HEK293 (cell line): ENCODE measurements at regions not wholly inside any gene's neighbourhood (a gene's known extent, or its start where the extent isn't known, plus 50 kb on each side); places are given as distances from the start of the nearest gene placed in this dataset.

Source experiments
- CTCF ChIA-PET: fragments of 350-600 bp; formaldehyde crosslinking; extraction: SDS; loops from one replicate; lab custom pipeline; 2021; ENCODE audit warnings: antibody characterized with exemption; lab: Yijun Ruan, JAX
- POLR2A ChIA-PET: fragments of 300-600 bp; formaldehyde crosslinking; extraction: SDS; loops from one replicate; lab custom pipeline; 2020; ENCODE audit warnings: antibody characterized with exemption, inconsistent platforms; lab: Yijun Ruan, JAX
- H3K27ac ChIP-seq: fragments of 200-500 bp; sonication (Bioruptor generic); 2 replicates; pipeline ENCODE4 v1.5.1; 2014; ENCODE audit warnings: low read depth, low read length, control low read depth, inconsistent platforms; ENCODE audit errors: extremely low read depth
- H3K36me3 ChIP-seq, 2 experiments: fragments of 200-500 bp in 1 of 2; sonication (Bioruptor generic) in 1 of 2; 1 replicate in 1 of 2; 2 replicates in 1 of 2; pipeline ENCODE4 v1.5.1; 2014 to 2017; ENCODE audit warnings: inconsistent platforms in 2 of 2, low read length in 2 of 2; ENCODE audit not compliant: control insufficient read depth in 2 of 2, insufficient read depth in 1 of 2
- H3K4me1 ChIP-seq: fragments of 200-500 bp; sonication (Bioruptor generic); 2 replicates; pipeline ENCODE4 v1.5.1; 2014; ENCODE audit warnings: mild to moderate bottlenecking, low read length, inconsistent platforms; ENCODE audit not compliant: control insufficient read depth, insufficient read depth
- H3K4me3 ChIP-seq: 2 replicates; pipeline ENCODE4 v1.5.1; 2011; ENCODE audit warnings: low read depth, mild to moderate bottlenecking, control low read depth, low read length, moderate library complexity
- H3K9me3 ChIP-seq: fragments of 200-500 bp; sonication (Bioruptor generic); 2 replicates; pipeline ENCODE4 v1.5.1; 2014; ENCODE audit warnings: low read depth, low read length, inconsistent platforms; ENCODE audit not compliant: control insufficient read depth, insufficient read depth
- AEBP2 ChIP-seq: fragments of 450-650 bp; formaldehyde crosslinking; IDR thresholded peaks from 2 replicates; pipeline ENCODE4 v1.5.1; 2016; ENCODE audit warnings: missing biosample characterization, missing genetic modification characterization, borderline replicate concordance
- BCL6B ChIP-seq: fragments of 450-650 bp; formaldehyde crosslinking; IDR thresholded peaks from 2 replicates; pipeline ENCODE4 v1.5.1; 2017; ENCODE audit warnings: missing biosample characterization, missing genetic modification characterization
- GLI2 ChIP-seq: fragments of 450-650 bp; formaldehyde crosslinking; IDR thresholded peaks from 2 replicates; pipeline ENCODE4; 2017; ENCODE audit warnings: missing biosample characterization, missing genetic modification characterization, low read depth, borderline replicate concordance
- MYNN ChIP-seq: fragments of 450-650 bp; formaldehyde crosslinking; IDR thresholded peaks from 2 replicates; pipeline ENCODE4 v1.5.1; 2016; ENCODE audit warnings: missing biosample characterization, missing genetic modification characterization, borderline replicate concordance
- PRDM4 ChIP-seq: fragments of 450-650 bp; formaldehyde crosslinking; IDR thresholded peaks from 2 replicates; pipeline ENCODE4 v1.5.1; 2017; ENCODE audit warnings: missing biosample characterization, missing genetic modification characterization
- SP2 ChIP-seq: fragments of 450-650 bp; formaldehyde crosslinking; IDR thresholded peaks from 2 replicates; pipeline ENCODE4 v1.5.1; 2016; ENCODE audit warnings: missing biosample characterization, missing genetic modification characterization
- SP7 ChIP-seq: fragments of 450-650 bp; formaldehyde crosslinking; IDR thresholded peaks from 2 replicates; pipeline ENCODE4 v1.5.1; 2016; ENCODE audit warnings: missing biosample characterization, missing genetic modification characterization
- TCF7L2 ChIP-seq: IDR thresholded peaks from 2 replicates; pipeline ENCODE4 v1.6.1; 2011; ENCODE audit warnings: low read depth, mild to moderate bottlenecking, inconsistent platforms, low read length, moderate library complexity, borderline replicate concordance
- YY2 ChIP-seq: fragments of 450-650 bp; formaldehyde crosslinking; IDR thresholded peaks from 2 replicates; pipeline ENCODE4 v1.5.1; 2016; ENCODE audit warnings: missing biosample characterization, missing genetic modification characterization
- ZFP69B ChIP-seq: fragments of 450-650 bp; formaldehyde crosslinking; IDR thresholded peaks from 2 replicates; pipeline ENCODE4 v1.5.1; 2016; ENCODE audit warnings: missing biosample characterization, missing genetic modification characterization
- ZNF146 ChIP-seq: fragments of 450-650 bp; formaldehyde crosslinking; IDR thresholded peaks from 2 replicates; pipeline ENCODE4 v1.5.1; 2016; ENCODE audit warnings: missing biosample characterization, missing genetic modification characterization
- ZNF148 ChIP-seq: fragments of 450-650 bp; formaldehyde crosslinking; IDR thresholded peaks from 2 replicates; pipeline ENCODE4 v1.5.0; 2017; ENCODE audit warnings: missing biosample characterization, missing genetic modification characterization, borderline replicate concordance
- ZNF174 ChIP-seq: fragments of 450-650 bp; formaldehyde crosslinking; IDR thresholded peaks from 2 replicates; pipeline ENCODE4 v1.5.0; 2017; ENCODE audit warnings: missing biosample characterization, mild to moderate bottlenecking, missing genetic modification characterization
- ZNF239 ChIP-seq: fragments of 450-650 bp; formaldehyde crosslinking; IDR thresholded peaks from 2 replicates; pipeline ENCODE4 v1.5.1; 2016; ENCODE audit warnings: missing biosample characterization, missing genetic modification characterization
- ZNF404 ChIP-seq: fragments of 450-650 bp; formaldehyde crosslinking; IDR thresholded peaks from 2 replicates; pipeline ENCODE4 v1.5.1; 2017; ENCODE audit warnings: missing biosample characterization, missing genetic modification characterization
- ZNF549 ChIP-seq: fragments of 450-650 bp; IDR thresholded peaks from 2 replicates; pipeline ENCODE4 v1.5.1; 2018; ENCODE audit warnings: missing biosample characterization, missing genetic modification characterization, mild to moderate bottlenecking, inconsistent platforms, moderate library complexity
- ZNF639 ChIP-seq: fragments of 450-650 bp; formaldehyde crosslinking; IDR thresholded peaks from 2 replicates; pipeline ENCODE4 v1.5.1; 2016; ENCODE audit warnings: missing biosample characterization, missing genetic modification characterization
- ZNF658 ChIP-seq: fragments of 450-650 bp; formaldehyde crosslinking; IDR thresholded peaks from 2 replicates; pipeline ENCODE4; 2016; ENCODE audit warnings: missing biosample characterization, missing genetic modification characterization
- ZNF664 ChIP-seq: fragments of 450-650 bp; formaldehyde crosslinking; IDR thresholded peaks from 2 replicates; pipeline ENCODE4 v1.5.1; 2016; ENCODE audit warnings: missing biosample characterization, missing genetic modification characterization
- ZNF692 ChIP-seq: fragments of 450-650 bp; formaldehyde crosslinking; IDR thresholded peaks from 2 replicates; pipeline ENCODE4 v1.5.1; 2016; ENCODE audit warnings: missing biosample characterization, missing genetic modification characterization
- ZNF704 ChIP-seq: fragments of 450-650 bp; formaldehyde crosslinking; IDR thresholded peaks from 2 replicates; pipeline ENCODE4 v1.5.1; 2016; ENCODE audit warnings: missing biosample characterization, missing genetic modification characterization
- ZNF792 ChIP-seq: fragments of 450-650 bp; formaldehyde crosslinking; IDR thresholded peaks from 2 replicates; pipeline ENCODE4 v1.5.1; 2016; ENCODE audit warnings: missing biosample characterization, missing genetic modification characterization
- ZNF830 ChIP-seq: fragments of 450-650 bp; IDR thresholded peaks from 2 replicates; pipeline ENCODE4 v1.5.0; 2018; ENCODE audit warnings: missing biosample characterization, missing genetic modification characterization, low read depth, mild to moderate bottlenecking, moderate library complexity

GRCh38 chr1:168825820-168826219 is 96.8 kb upstream of the DPT start (continued):
- TF ChIP-seq ZNF404 (tag by site-specific recombination) (no peak), ZNF549 (tag by site-specific recombination) (no peak), SP2 (no peak), ZNF704 (tag by site-specific recombination) (no peak), PRDM4 (tag by site-specific recombination) (no peak)

GRCh38 chr1:168826269-168826668 is 97.3 kb upstream of the DPT start:
- Histone ChIP-seq H3K36me3 (no peaks in the 10 kb centered on the region), H3K4me1 (no peaks in the 10 kb centered on the region), H3K27ac (no peak overlapping the region), H3K4me3 (no peak overlapping the region), H3K9me3 (no peaks in the 10 kb centered on the region)
- no peak for TF ChIP-seq ZFP69B (tag by site-specific recombination)
- no peak for TF ChIP-seq ZNF639 (tag by site-specific recombination)
- TF ChIP-seq YY2 (tag by site-specific recombination), result no peak
- TF ChIP-seq ZNF146 (tag by site-specific recombination), result no peak
- no peak for TF ChIP-seq TCF7L2
- no peak for TF ChIP-seq ZNF658
- ChIA-PET POLR2A (no interaction called here), CTCF (no interaction called here)

- Histone ChIP-seq H3K9me3 (no peaks in the 10 kb centered on the region), H3K4me1 (no peaks in the 10 kb centered on the region), H3K4me3 (no peak overlapping the region), H3K36me3 (no peaks in the 10 kb centered on the region), H3K27ac (no peak overlapping the region)
- CTCF ChIA-PET, result no interaction called here
- POLR2A ChIA-PET, result no interaction called here
- TF ChIP-seq ZNF148 (tag by site-specific recombination) (no peak), ZNF664 (tag by site-specific recombination) (no peak), ZNF239 (no peak), ZNF692 (tag by site-specific recombination) (no peak), BCL6B (tag by site-specific recombination) (no peak), AEBP2 (tag by site-specific recombination) (no peak), ZNF830 (tag by site-specific recombination) (no peak), SP7 (tag by site-specific recombination) (no peak), GLI2 (tag by site-specific recombination) (no peak), ZNF792 (tag by site-specific recombination) (no peak), ZNF174 (tag by site-specific recombination) (no peak), MYNN (tag by site-specific recombination) (no peak)
These were observed 98.6 kb upstream of the DPT start for GRCh38 chr1:168827557-168827956.
